SU-DHL-6 (cell line): ENCODE measurements at regions not wholly inside any gene's neighbourhood (a gene's known extent, or its start where the extent isn't known, plus 50 kb on each side); places are given as distances from the start of the nearest gene placed in this dataset.

Experiments used
- H2AFZ ChIP-seq: fragments of 200-600 bp; sonication (generic); 2 replicates; pipeline ENCODE4 v1.6.1; 2014; ENCODE audit warnings: low read depth, mild to moderate bottlenecking, moderate library complexity, mixed read lengths, antibody characterized with exemption, low read length; ENCODE audit not compliant: severe bottlenecking
- H3F3A ChIP-seq: fragments of 200-600 bp; shearing (Covaris generic); 2 replicates; pipeline ENCODE4 v1.6.0; 2016; ENCODE audit warnings: antibody characterized with exemption, mild to moderate bottlenecking; ENCODE audit not compliant: insufficient read depth
- H3K27ac ChIP-seq: fragments of 200-600 bp; sonication (generic); 2 replicates; pipeline ENCODE4 v1.5.1; 2016; ENCODE audit warnings: low read depth, mild to moderate bottlenecking, low read length, moderate library complexity, mixed read lengths
- H3K27me3 ChIP-seq: fragments of 200-600 bp; sonication (generic), shearing (Covaris generic); 2 replicates; pipeline ENCODE4 v1.6.0; 2014; ENCODE audit warnings: mild to moderate bottlenecking, low read length
- H3K36me3 ChIP-seq: fragments of 200-600 bp; sonication (generic); 2 replicates; pipeline ENCODE4 v1.6.1; 2014; ENCODE audit warnings: mild to moderate bottlenecking, low read length, mixed read lengths
- H3K4me2 ChIP-seq: fragments of 300-600, 200-600 bp; shearing (Covaris generic), sonication (generic); 2 replicates; pipeline ENCODE4 v1.6.0; 2014; ENCODE audit warnings: low read length, low read depth, mild to moderate bottlenecking; ENCODE audit not compliant: poor library complexity, severe bottlenecking
- H3K4me3 ChIP-seq: fragments of 200-600 bp; sonication (generic); 2 replicates; pipeline ENCODE4 v1.5.1; 2014; ENCODE audit warnings: antibody characterized with exemption, low read length, mild to moderate bottlenecking, mixed read lengths; ENCODE audit not compliant: insufficient read depth, poor library complexity, severe bottlenecking
- H3K79me2 ChIP-seq: fragments of 200-600 bp; sonication (generic); 2 replicates; pipeline ENCODE4 v1.6.1; 2014; ENCODE audit warnings: mild to moderate bottlenecking, low read length, moderate library complexity; ENCODE audit not compliant: insufficient read depth
- H3K9ac ChIP-seq: fragments of 200-600 bp; sonication (generic); 2 replicates; pipeline ENCODE4 v1.7.0; 2014; ENCODE audit warnings: mild to moderate bottlenecking, low read length
- H3K9me2 ChIP-seq: fragments of 200-600 bp; sonication (generic); replicated peaks from 2 replicates; pipeline ENCODE4 v1.6.1; 2014; ENCODE audit warnings: low read length; ENCODE audit not compliant: insufficient read depth
- H3K9me3 ChIP-seq: fragments of 200-600 bp; sonication (generic); 2 replicates; pipeline ENCODE4 v1.6.1; 2014; ENCODE audit warnings: low read length, mixed read lengths; ENCODE audit not compliant: insufficient read depth
- H4K20me1 ChIP-seq: fragments of 200-600 bp; sonication (generic); 2 replicates; pipeline ENCODE4 v1.6.1; 2014; ENCODE audit warnings: low read depth, mild to moderate bottlenecking, antibody characterized with exemption, low read length, moderate library complexity, mixed read lengths
- CTCF ChIP-seq: fragments of 200-600 bp; sonication (generic); IDR thresholded peaks from one replicate; pipeline ENCODE4 v1.5.1; 2017; ENCODE audit warnings: antibody characterized with exemption, mild to moderate bottlenecking, low read length, moderate library complexity; ENCODE audit not compliant: insufficient read depth, poor library complexity, severe bottlenecking
- EZH2phosphoT487 ChIP-seq: fragments of 200-600 bp; sonication (generic), shearing (Covaris generic); conservative IDR thresholded peaks from 2 replicates; pipeline ENCODE4 v1.6.1; 2018; ENCODE audit warnings: mild to moderate bottlenecking, antibody characterized with exemption, low read length, moderate library complexity, mixed read lengths

- H4K20me1 ChIP-seq, result no peaks in the 10 kb centered on the region
- TF ChIP-seq EZH2phosphoT487, result no peak
- TF ChIP-seq CTCF, result no peak
- H3K27me3 ChIP-seq, result no peaks in the 10 kb centered on the region
- no peaks in the 10 kb centered on the region for H3K79me2 ChIP-seq
- H3K4me2 ChIP-seq, result no peak overlapping the region
- no peak overlapping the region for H2AFZ ChIP-seq
- no peak overlapping the region for H3K4me3 ChIP-seq
- no peak overlapping the region for H3K9ac ChIP-seq
- H3F3A ChIP-seq, result no peaks in the 10 kb centered on the region
- no peaks in the 10 kb centered on the region for H3K36me3 ChIP-seq
- H3K9me3 ChIP-seq, result no peaks in the 10 kb centered on the region
- H3K9me2 ChIP-seq, result no peaks in the 10 kb centered on the region
- H3K27ac ChIP-seq, result no peak overlapping the region
Observed at GRCh38 chr15:60161704-60162103, 157.6 kb downstream of the FOXB1 start.

- Histone ChIP-seq H4K20me1 (no peaks in the 10 kb centered on the region), H3K9me3 (no peaks in the 10 kb centered on the region), H3K79me2 (no peaks in the 10 kb centered on the region), H3K27me3 (no peaks in the 10 kb centered on the region), H3K36me3 (no peaks in the 10 kb centered on the region), H2AFZ (no peak overlapping the region), H3K4me2 (no peak overlapping the region), H3F3A (no peaks in the 10 kb centered on the region), H3K9me2 (no peaks in the 10 kb centered on the region), H3K27ac (no peak overlapping the region), H3K4me3 (no peak overlapping the region), H3K9ac (no peak overlapping the region)
- TF ChIP-seq CTCF, result no peak
Observed at GRCh38 chr15:60162251-60162967, 158.3 kb downstream of the FOXB1 start.

- H2AFZ ChIP-seq, result no peak overlapping the region
- no peaks in the 10 kb centered on the region for H3K79me2 ChIP-seq
- no peaks in the 10 kb centered on the region for H3K27me3 ChIP-seq
- no peak overlapping the region for H3K9ac ChIP-seq
- no peak overlapping the region for H3K4me2 ChIP-seq
- H3K4me3 ChIP-seq, result no peak overlapping the region
- H3F3A ChIP-seq, result no peaks in the 10 kb centered on the region
- H4K20me1 ChIP-seq, result no peaks in the 10 kb centered on the region
- no peaks in the 10 kb centered on the region for H3K9me2 ChIP-seq
- no peaks in the 10 kb centered on the region for H3K36me3 ChIP-seq
- no peak for TF ChIP-seq CTCF
- TF ChIP-seq EZH2phosphoT487, result no peak
- no peak overlapping the region for H3K27ac ChIP-seq
- H3K9me3 ChIP-seq, result no peaks in the 10 kb centered on the region
Observed at GRCh38 chr15:60162968-60163355, 158.9 kb downstream of the FOXB1 start.
